Fibroblast of lung (primary cell): ENCODE measurements at regions not wholly inside any gene's neighbourhood (a gene's known extent, or its start where the extent isn't known, plus 50 kb on each side); places are given as distances from the start of the nearest gene placed in this dataset.
"Not testable (repeated sequence)": the region's sequence is repeated elsewhere in the genome, so short reads cannot be mapped to it uniquely, and the experiment has no call there.

Experiments
- CTCF ChIP-seq, 2 donors: IDR thresholded peaks in 1 of 2; conservative IDR thresholded peaks in 1 of 2; 1 replicate in 1 of 2; 2 replicates in 1 of 2; pipeline ENCODE4 v1.5.1; 2011 to 2012; ENCODE audit warnings: low read length in 2 of 2, control low read depth in 1 of 2, inconsistent platforms in 1 of 2, low read depth in 1 of 2, mild to moderate bottlenecking in 1 of 2
- EZH2 ChIP-seq: IDR thresholded peaks from 2 replicates; pipeline ENCODE4 v1.5.1; 2012; ENCODE audit warnings: low read length, control low read depth, mild to moderate bottlenecking; ENCODE audit errors: missing control alignments

GRCh38 chr18:14295081-14295480, 162.8 kb upstream of the ZNF519 start:
- not testable (repeated sequence) for TF ChIP-seq CTCF (conservative IDR thresholded peaks at IDR 0.05 in 1 of 2, IDR thresholded peaks at IDR 0.05 in 1 of 2; ENCODE audit: low read depth in 1 of 2, low read length in 2 of 2); EZH2
